ENCODE measurements at regions not wholly inside any gene's neighbourhood (a gene's known extent, or its start where the extent isn't known, plus 50 kb on each side); places are given as distances from the start of the nearest gene placed in this dataset.

DNA sequence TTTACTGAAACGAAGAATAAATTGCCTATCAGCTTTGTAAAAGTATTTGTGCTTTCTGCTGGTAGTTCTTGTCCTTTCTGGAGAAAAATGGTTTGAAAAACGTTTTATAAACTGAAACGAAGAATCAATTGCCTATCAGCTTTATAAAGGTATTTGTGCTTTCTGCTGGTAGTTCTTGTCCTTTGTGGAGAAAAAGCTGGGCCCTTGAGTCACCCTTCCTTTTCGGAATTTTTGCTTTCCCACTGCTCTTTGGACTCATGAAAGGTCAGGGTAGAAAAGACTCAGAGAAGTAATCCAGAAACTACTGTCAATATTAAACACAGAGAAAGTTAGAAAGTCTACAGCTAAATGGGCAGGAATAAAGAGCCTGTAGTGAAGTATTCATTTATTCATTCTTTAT lies 72.8 kb downstream of the EOMES start:
- no peak overlapping the region for H2BK15ac ChIP-seq (ENCODE audit: low read length)
- DNase-seq (ENCODE audit: low read depth in 1 of 2, low spot score in 2 of 2): no peak
- no peak overlapping the region for H3K4ac ChIP-seq (replicated peaks; ENCODE audit: insufficient read length, low read depth, low read length)
- no peaks in the 10 kb centered on the region for H3K9me3 ChIP-seq (ENCODE audit: insufficient read depth in 2 of 2, low read depth in 1 of 2, low read length in 1 of 2)
- no peaks in the 10 kb centered on the region for H4K20me1 ChIP-seq (replicated peaks in 1 of 2; ENCODE audit: control insufficient read depth in 1 of 2, insufficient read depth in 2 of 2, low read length in 2 of 2)
- H3K14ac ChIP-seq (ENCODE audit: insufficient read length): no peak overlapping the region
- no peak overlapping the region for H2BK12ac ChIP-seq (ENCODE audit: low read depth, low read length)
- H3K36me3 ChIP-seq (ENCODE audit: control insufficient read depth in 2 of 4, insufficient read depth in 4 of 4, low read length in 3 of 4): no peaks in the 10 kb centered on the region
- no peak overlapping the region for H3K4me2 ChIP-seq (ENCODE audit: insufficient read depth in 1 of 2, low read depth in 2 of 2, low read length in 2 of 2)
- H3K27me3 ChIP-seq (replicated peaks in 1 of 4; ENCODE audit: control insufficient read depth in 3 of 4, extremely low read depth in 1 of 4, insufficient read depth in 3 of 4, low read length in 3 of 4): no peaks in the 10 kb centered on the region
- no peak overlapping the region for H4K5ac ChIP-seq (ENCODE audit: insufficient read length, low read depth, low read length)
- no peak overlapping the region for H2BK20ac ChIP-seq (ENCODE audit: low read length)
- H3K23ac ChIP-seq (ENCODE audit: insufficient read length): no peak overlapping the region
- WGBS, 2 experiments (ENCODE audit: extremely low coverage in 1 of 2, insufficient coverage in 1 of 2, insufficient read length in 1 of 2, insufficient replicate concordance in 2 of 2, low coverage in 1 of 2, low lambda C conversion rate in 2 of 2, missing lambda C conversion rate in 1 of 2): 68% methylated on average over 4 of the region's 4 CpGs; no CpG with 5 or more reads in 1 of the 2 experiments
- H3K9ac ChIP-seq (replicated peaks in 1 of 4; ENCODE audit: extremely low read depth in 1 of 4, low read depth in 3 of 4, low read length in 3 of 4): no peak overlapping the region
- no peak overlapping the region for H4K8ac ChIP-seq (ENCODE audit: extremely low read depth, insufficient read depth, low read length)
- H3K79me1 ChIP-seq (ENCODE audit: low read depth, low read length): no peaks in the 10 kb centered on the region
- H3K18ac ChIP-seq (ENCODE audit: extremely low read depth, low read length): no peak overlapping the region
- no peak overlapping the region for H3K56ac ChIP-seq (replicated peaks; ENCODE audit: insufficient read length, low read depth, low read length)
- no peak overlapping the region for H4K91ac ChIP-seq (replicated peaks; ENCODE audit: insufficient read length, low read length)
- no peak overlapping the region for H3K4me3 ChIP-seq (ENCODE audit: extremely low read depth in 1 of 4, insufficient read depth in 2 of 4, low read depth in 3 of 4, low read length in 4 of 4)
- no peaks in the 10 kb centered on the region for H3K79me2 ChIP-seq (ENCODE audit: control insufficient read depth in 1 of 2, insufficient read depth in 2 of 2, low read length in 2 of 2)
- H2BK120ac ChIP-seq (replicated peaks; ENCODE audit: low read depth, low read length): no peak overlapping the region
- FAIRE-seq: no peak
- POLR2A ChIA-PET (ENCODE audit: partially characterized antibody): no interaction called here
- H2AK5ac ChIP-seq (ENCODE audit: low read depth, low read length): no peak overlapping the region
- CTCF ChIA-PET (ENCODE audit: partially characterized antibody): interaction anchor here (0.9 to 6.2 kb wide), 3 partner anchors 9 to 30 kb away, joined by 3 to 46 read pairs (median 3); no protein-coding TSS in a partner anchor
- no peak overlapping the region for H2AFZ ChIP-seq (ENCODE audit: low read length)
- H3K27ac ChIP-seq (ENCODE audit: low read depth, low read length): no peak overlapping the region
- H3K4me1 ChIP-seq (replicated peaks in 1 of 4; ENCODE audit: control insufficient read depth in 3 of 4, insufficient read depth in 4 of 4, low read length in 3 of 4): peaks cover 0 to 6% (median 2%) of the 10 kb centered on the region in 4 experiments; a peak in 3 of 7 replicates
- H3K23me2 ChIP-seq (ENCODE audit: low read depth, low read length): no peaks in the 10 kb centered on the region
- H2BK5ac ChIP-seq (ENCODE audit: low read depth, low read length): no peak overlapping the region
- TF ChIP-seq SRF (IDR thresholded peaks at IDR 0.05; ENCODE audit: low read depth, low read length): no peak
- no peak for TF ChIP-seq RAD21 (IDR thresholded peaks at IDR 0.05 in 1 of 2, conservative IDR thresholded peaks at IDR 0.05 in 1 of 2; ENCODE audit: low read depth in 2 of 2, low read length in 2 of 2)
- no peak for TF ChIP-seq RBBP5 (IDR thresholded peaks at IDR 0.05; ENCODE audit: borderline replicate concordance, low read depth, low read length)
- no peak for TF ChIP-seq POLR2AphosphoS5 (IDR thresholded peaks at IDR 0.05; ENCODE audit: low read depth, low read length)
- no peak for TF ChIP-seq CREB1 (IDR thresholded peaks at IDR 0.05)
- no peak for TF ChIP-seq HDAC6 (IDR thresholded peaks at IDR 0.05; ENCODE audit: low read depth, low read length)
- TF ChIP-seq, protein P1, sequence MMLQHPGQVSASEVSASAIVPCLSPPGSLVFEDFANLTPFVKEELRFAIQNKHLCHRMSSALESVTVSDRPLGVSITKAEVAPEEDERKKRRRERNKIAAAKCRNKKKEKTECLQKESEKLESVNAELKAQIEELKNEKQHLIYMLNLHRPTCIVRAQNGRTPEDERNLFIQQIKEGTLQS (IDR thresholded peaks at IDR 0.05; ENCODE audit: insufficient read depth, low read depth, low read length): no peak
- TF ChIP-seq GTF2F1 (IDR thresholded peaks at IDR 0.05; ENCODE audit: borderline replicate concordance, low read depth, low read length): no peak
- no peak for TF ChIP-seq TBP (IDR thresholded peaks at IDR 0.05; ENCODE audit: low read depth, low read length)
- no peak for TF ChIP-seq KDM5A (IDR thresholded peaks at IDR 0.05; ENCODE audit: low read length)
- TF ChIP-seq RXRA (IDR thresholded peaks at IDR 0.05; ENCODE audit: insufficient read depth, low read depth, low read length): no peak
- no peak for TF ChIP-seq SP1 (IDR thresholded peaks at IDR 0.05; ENCODE audit: low read depth, low read length)
- TF ChIP-seq SP2 (IDR thresholded peaks at IDR 0.05; ENCODE audit: low read length): no peak
- TF ChIP-seq SP4 (IDR thresholded peaks at IDR 0.05; ENCODE audit: low read length): no peak
- no peak for TF ChIP-seq SAP30 (IDR thresholded peaks at IDR 0.05; ENCODE audit: insufficient read depth, insufficient replicate concordance, low read length)
- TF ChIP-seq JUND (IDR thresholded peaks at IDR 0.05; ENCODE audit: low read length): no peak

Measured in H1 (cell line).